GM19043 (cell line): ENCODE measurements at regions not wholly inside any gene's neighbourhood (a gene's known extent, or its start where the extent isn't known, plus 50 kb on each side); places are given as distances from the start of the nearest gene placed in this dataset.
"Not testable (repeated sequence)": the region's sequence is repeated elsewhere in the genome, so short reads cannot be mapped to it uniquely, and the experiment has no call there.

Source experiments
- ATAC-seq: cut with Tn5 transposase; IDR thresholded peaks from one replicate; pipeline ENCODE4 v1.9.1; 2021; ENCODE audit warnings: low read depth; ENCODE audit not compliant: unreplicated experiment

- ATAC-seq: no peak
Measured at GRCh38 chr5:152523964-152524363, 118.9 kb upstream of the NMUR2 start.

- peak; percentile 56 for ATAC-seq
Measured at GRCh38 chr5:152527358-152528052, 122.4 kb upstream of the NMUR2 start.

GRCh38 chr5:152529440-152529839 is 124.4 kb upstream of the NMUR2 start:
- ATAC-seq: no peak

- ATAC-seq: no peak
Measured at GRCh38 chr5:152532714-152533113, 127.6 kb upstream of the NMUR2 start.

GRCh38 chr5:152534641-152535040 is 129.6 kb upstream of the NMUR2 start:
- no peak for ATAC-seq

- ATAC-seq: no peak
Measured at GRCh38 chr5:152542741-152543140, 137.7 kb upstream of the NMUR2 start.

- no peak for ATAC-seq
Measured at GRCh38 chr5:152546493-152546892, 141.4 kb upstream of the NMUR2 start.

- ATAC-seq: no peak
Measured at GRCh38 chr5:152547202-152547601, 142.1 kb upstream of the NMUR2 start.

GRCh38 chr5:152549709-152550108 is 144.6 kb upstream of the NMUR2 start:
- no peak for ATAC-seq

GRCh38 chr5:152551061-152551460 is 146.0 kb upstream of the NMUR2 start:
- ATAC-seq: no peak

GRCh38 chr5:152556784-152557183 is 151.7 kb upstream of the NMUR2 start:
- no peak for ATAC-seq

- peak; percentile 66 for ATAC-seq
Measured at GRCh38 chr5:152560512-152561137, 155.5 kb upstream of the NMUR2 start.

GRCh38 chr5:152568016-152568415 is 162.9 kb upstream of the NMUR2 start:
- ATAC-seq: no peak

GRCh38 chr5:152572812-152573211 is 167.7 kb upstream of the NMUR2 start:
- ATAC-seq: no peak

- ATAC-seq: no peak
Measured at GRCh38 chr5:152584103-152584502, 179.0 kb upstream of the NMUR2 start.

GRCh38 chr5:152592416-152592815 is 187.3 kb upstream of the NMUR2 start:
- ATAC-seq: no peak

GRCh38 chr5:152593388-152593787 is 188.3 kb upstream of the NMUR2 start:
- ATAC-seq: no peak

GRCh38 chr5:152595405-152595804 is 190.3 kb upstream of the NMUR2 start:
- ATAC-seq: no peak

GRCh38 chr5:152599096-152599495 is 194.0 kb upstream of the NMUR2 start:
- no peak for ATAC-seq

- no peak for ATAC-seq
Measured at GRCh38 chr5:152601806-152602732, 197.0 kb upstream of the NMUR2 start.

- ATAC-seq: not testable (repeated sequence)
Measured at GRCh38 chr5:152606050-152606449, 201.0 kb upstream of the NMUR2 start.
